DND-41 (cell line): ENCODE measurements at regions not wholly inside any gene's neighbourhood (a gene's known extent, or its start where the extent isn't known, plus 50 kb on each side); places are given as distances from the start of the nearest gene placed in this dataset.

Experiments used
- ATAC-seq: fragments of 200-7000 bp; cut with Tn5 transposase; 3 replicates; pipeline ENCODE4 v1.9.1; 2021; ENCODE audit warnings: low read depth; ENCODE audit not compliant: insufficient read depth
- DNase-seq: peaks from one replicate; pipeline ENCODE4 v3.0.0-alpha.2; 2020
- H2AFZ ChIP-seq: 2 replicates; pipeline ENCODE4 v1.6.0; 2012; ENCODE audit warnings: low read depth, low read length
- H3K27ac ChIP-seq: 2 replicates; pipeline ENCODE4 v1.5.1; 2012; ENCODE audit warnings: low read length, inconsistent platforms
- H3K27me3 ChIP-seq: fragments of 200-600 bp; sonication (generic); 2 replicates; pipeline ENCODE4 v1.6.0; 2012; ENCODE audit warnings: low read length, mild to moderate bottlenecking, inconsistent platforms; ENCODE audit not compliant: insufficient read depth, poor library complexity
- H3K36me3 ChIP-seq: 2 replicates; pipeline ENCODE4 v1.5.1; 2012; ENCODE audit warnings: low read length, inconsistent platforms; ENCODE audit not compliant: insufficient read depth
- H3K4me1 ChIP-seq: 2 replicates; pipeline ENCODE4 v1.5.1; 2012; ENCODE audit warnings: mild to moderate bottlenecking, low read length; ENCODE audit not compliant: insufficient read depth
- H3K4me2 ChIP-seq: 2 replicates; pipeline ENCODE4 v1.6.0; 2012; ENCODE audit warnings: mild to moderate bottlenecking, moderate library complexity, low read length, inconsistent platforms; ENCODE audit not compliant: insufficient read depth
- H3K4me3 ChIP-seq, 2 experiments: fragments of 200-600 bp in 1 of 2; shearing (Covaris generic) in 1 of 2; 2 replicates each; pipeline ENCODE4 v1.5.1; 2012 to 2016; ENCODE audit warnings: inconsistent platforms in 2 of 2, low read length in 2 of 2, mild to moderate bottlenecking in 2 of 2, low read depth in 1 of 2, moderate library complexity in 1 of 2
- H3K79me2 ChIP-seq: 2 replicates; pipeline ENCODE4 v1.6.0; 2012; ENCODE audit warnings: low read length, inconsistent platforms; ENCODE audit not compliant: insufficient read depth
- H3K9ac ChIP-seq: 2 replicates; pipeline ENCODE4 v1.6.0; 2012; ENCODE audit warnings: low read depth, mild to moderate bottlenecking, inconsistent platforms, low read length, moderate library complexity
- H3K9me3 ChIP-seq: 2 replicates; pipeline ENCODE4 v1.5.1; 2012; ENCODE audit warnings: low read length, moderate library complexity, mild to moderate bottlenecking, inconsistent platforms; ENCODE audit not compliant: insufficient read depth, severe bottlenecking
- H4K20me1 ChIP-seq: 2 replicates; pipeline ENCODE4 v1.6.0; 2012; ENCODE audit warnings: low read length; ENCODE audit not compliant: insufficient read depth
- CTCF ChIP-seq: IDR thresholded peaks from 2 replicates; pipeline ENCODE4 v1.5.1; 2012; ENCODE audit warnings: borderline replicate concordance, low read length, moderate library complexity, mild to moderate bottlenecking; ENCODE audit not compliant: poor library complexity, severe bottlenecking; ENCODE audit errors: extremely low read depth
- EZH2 ChIP-seq: IDR thresholded peaks from 3 replicates; pipeline ENCODE4 v1.6.1; 2012; ENCODE audit warnings: borderline replicate concordance, low read depth, mild to moderate bottlenecking, moderate library complexity, low read length, inconsistent platforms; ENCODE audit not compliant: severe bottlenecking

GRCh38 chr14:26328791-26329190 lies 269.0 kb downstream of the NOVA1 start:
- Histone ChIP-seq H3K9ac (no peak overlapping the region), H3K4me2 (no peak overlapping the region), H3K27ac (no peak overlapping the region), H4K20me1 (no peaks in the 10 kb centered on the region), H3K4me3 (no peak overlapping the region), H3K79me2 (no peaks in the 10 kb centered on the region), H2AFZ (no peak overlapping the region), H3K27me3 (no peaks in the 10 kb centered on the region), H3K36me3 (no peaks in the 10 kb centered on the region), H3K9me3 (no peaks in the 10 kb centered on the region), H3K4me1 (no peaks in the 10 kb centered on the region)
- DNase-seq (no peak), ATAC-seq (no peak)
- TF ChIP-seq CTCF = no peak
- TF ChIP-seq EZH2 = no peak

GRCh38 chr14:26323869-26324268 lies 274.0 kb downstream of the NOVA1 start:
- Histone ChIP-seq H3K4me3 (no peak overlapping the region), H3K9me3 (no peaks in the 10 kb centered on the region), H3K27ac (no peak overlapping the region), H3K4me1 (no peaks in the 10 kb centered on the region), H3K9ac (no peak overlapping the region), H3K36me3 (no peaks in the 10 kb centered on the region), H2AFZ (no peak overlapping the region), H3K79me2 (no peaks in the 10 kb centered on the region), H3K4me2 (no peak overlapping the region), H4K20me1 (no peaks in the 10 kb centered on the region), H3K27me3 (no peaks in the 10 kb centered on the region)
- ATAC-seq (no peak), DNase-seq (no peak)
- TF ChIP-seq CTCF (no peak), EZH2 (no peak)

GRCh38 chr14:26320886-26321285 lies 276.9 kb downstream of the NOVA1 start:
- Histone ChIP-seq H3K4me1 (no peaks in the 10 kb centered on the region), H3K27ac (no peak overlapping the region), H3K79me2 (no peaks in the 10 kb centered on the region), H3K27me3 (no peaks in the 10 kb centered on the region), H3K36me3 (no peaks in the 10 kb centered on the region), H3K9me3 (no peaks in the 10 kb centered on the region), H3K4me2 (no peak overlapping the region), H2AFZ (no peak overlapping the region), H3K9ac (no peak overlapping the region), H3K4me3 (no peak overlapping the region), H4K20me1 (no peaks in the 10 kb centered on the region)
- ATAC-seq (no peak), DNase-seq (no peak)
- TF ChIP-seq CTCF (no peak), EZH2 (no peak)
